ENCODE measurements at regions not wholly inside any gene's neighbourhood (a gene's known extent, or its start where the extent isn't known, plus 50 kb on each side); places are given as distances from the start of the nearest gene placed in this dataset.

- no peak overlapping the region for H3K4me2 ChIP-seq (ENCODE audit: low read depth, low read length)
- no peak overlapping the region for H3K4me3 ChIP-seq (ENCODE audit: insufficient read depth, low read depth, low read length)
- H3K4me1 ChIP-seq (ENCODE audit: control insufficient read depth, insufficient read depth, low read length) = no peaks in the 10 kb centered on the region
- H4K20me1 ChIP-seq (ENCODE audit: insufficient read depth, low read length) = no peaks in the 10 kb centered on the region
- H3K36me3 ChIP-seq (ENCODE audit: control insufficient read depth, insufficient read depth, low read length) = no peaks in the 10 kb centered on the region
- ATAC-seq (ENCODE audit: low read depth) (no peak), DNase-seq (no peak)
- intact Hi-C loops (cut with micrococcal nuclease) (no loop called here), dilution Hi-C loops (cut with HindIII; ENCODE audit: low sequenced_read_pairs, unreplicated experiment) (no loop called here), in situ Hi-C loops (cut with MboI; ENCODE audit: low sequenced_read_pairs) (no loop called here)
- H3K9me3 ChIP-seq (ENCODE audit: control insufficient read depth, insufficient read depth, low read length) = no peaks in the 10 kb centered on the region
- WGBS, 2 experiments (ENCODE audit: extremely low coverage in 2 of 2, insufficient read length in 1 of 2) = no CpG with 5 or more reads among the region's 3 CpGs
- no peak overlapping the region for H3K27ac ChIP-seq (ENCODE audit: insufficient read depth, low read length)
- H3K18ac ChIP-seq (ENCODE audit: low read depth, low read length) = no peak overlapping the region
- H2AK5ac ChIP-seq (ENCODE audit: low read depth, low read length) = no peak overlapping the region
- H3K23ac ChIP-seq (ENCODE audit: low read depth, low read length) = no peak overlapping the region
- ChIA-PET POLR2A (ENCODE audit: unreplicated experiment) (no interaction called here), CTCF (no interaction called here)
- no peak overlapping the region for H3K4ac ChIP-seq (ENCODE audit: low read depth, low read length)
- no peaks in the 10 kb centered on the region for H3K9me1 ChIP-seq (ENCODE audit: insufficient read depth, low read length)
- no peak overlapping the region for H2BK5ac ChIP-seq (ENCODE audit: low read depth, low read length, poor library complexity, severe bottlenecking)
- H2BK15ac ChIP-seq (ENCODE audit: low read depth, low read length) = no peak overlapping the region
- H3K27me3 ChIP-seq (ENCODE audit: control insufficient read depth, insufficient read depth, low read length) = no peaks in the 10 kb centered on the region
- no peaks in the 10 kb centered on the region for H3K79me1 ChIP-seq (ENCODE audit: low read depth in 1 of 2, low read length in 2 of 2)
- no peak overlapping the region for H2BK120ac ChIP-seq (ENCODE audit: low read depth, low read length)
- no peak overlapping the region for H3K14ac ChIP-seq (replicated peaks; ENCODE audit: low read depth, low read length)
- no peak overlapping the region for H4K91ac ChIP-seq (ENCODE audit: insufficient read depth, low read depth, low read length)
- no peak overlapping the region for H2BK20ac ChIP-seq (ENCODE audit: low read depth, low read length)
- no peak overlapping the region for H4K8ac ChIP-seq (ENCODE audit: low read depth in 2 of 2, low read length in 2 of 2)
- no peak overlapping the region for H3K56ac ChIP-seq (ENCODE audit: extremely low read depth, insufficient read depth, low read length)
- H2AFZ ChIP-seq (replicated peaks; ENCODE audit: low read length, poor library complexity) = no peak overlapping the region
- no peak overlapping the region for H2AK9ac ChIP-seq (replicated peaks; ENCODE audit: low read depth, low read length, poor library complexity)
- BruUV-seq (replicated peaks) = no TSS peak
- H4K5ac ChIP-seq (ENCODE audit: low read depth, low read length) = no peak overlapping the region
- no peak for TF ChIP-seq RAD21 (IDR thresholded peaks at IDR 0.05; ENCODE audit: low read length)
- no peak for TF ChIP-seq SMC3 (IDR thresholded peaks at IDR 0.05; ENCODE audit: low read depth, low read length)
- TF ChIP-seq POLR2A (IDR thresholded peaks at IDR 0.05; ENCODE audit: low read depth, low read length) = no peak
- TF ChIP-seq MAZ (IDR thresholded peaks at IDR 0.05; ENCODE audit: borderline replicate concordance, low read depth, low read length) = no peak
- no peak for TF ChIP-seq MXI1 (IDR thresholded peaks at IDR 0.05; ENCODE audit: borderline replicate concordance, low read depth, low read length)
- H3K9ac ChIP-seq (ENCODE audit: low read depth, low read length) = no peak overlapping the region
These were observed 69.2 kb upstream of the ESR1 start for GRCh38 chr6:151738267-151738666.
